HepG2 (cell line): ENCODE measurements at regions not wholly inside any gene's neighbourhood (a gene's known extent, or its start where the extent isn't known, plus 50 kb on each side); places are given as distances from the start of the nearest gene placed in this dataset.

Experiments used
- ATF3 ChIP-seq: sonication (generic); formaldehyde crosslinking; IDR thresholded peaks from 2 replicates; pipeline ENCODE4 v1.4.0; 2020; ENCODE audit warnings: missing genetic modification reagents
- CREB1 ChIP-seq, 2 experiments: fragments of 450-650 bp in 1 of 2; IDR thresholded peaks; 2 replicates each; pipeline ENCODE4 v1.6.1; 2016 to 2017; ENCODE audit warnings: control low read depth in 1 of 2, mild to moderate bottlenecking in 1 of 2, missing compliant biosample characterization in 1 of 2, missing genetic modification characterization in 1 of 2
- CTCF ChIP-seq: sonication (generic); formaldehyde crosslinking; IDR thresholded peaks from 2 replicates; pipeline ENCODE4 v1.5.0; 2020; ENCODE audit warnings: mild to moderate bottlenecking, missing genetic modification reagents, moderate library complexity
- DNMT3B ChIP-seq: conservative IDR thresholded peaks from 2 replicates; pipeline ENCODE4 v1.6.1; 2016; ENCODE audit warnings: missing biosample characterization, control low read depth
- ELF1 ChIP-seq: sonication (generic); formaldehyde crosslinking; IDR thresholded peaks from 2 replicates; pipeline ENCODE4 v1.4.0; 2020; ENCODE audit warnings: missing genetic modification reagents
- FOSL2 ChIP-seq: sonication (generic); formaldehyde crosslinking; IDR thresholded peaks from 2 replicates; pipeline ENCODE4 v1.4.0; 2020; ENCODE audit warnings: missing genetic modification reagents
- GATAD2A ChIP-seq: IDR thresholded peaks from 2 replicates; pipeline ENCODE4 v1.6.1; 2016
- HOXA3 ChIP-seq: sonication (generic); formaldehyde crosslinking; IDR thresholded peaks from 2 replicates; pipeline ENCODE4 v1.5.0; 2020; ENCODE audit warnings: missing genetic modification reagents
- IRF2 ChIP-seq: IDR thresholded peaks from 2 replicates; pipeline ENCODE4 v1.6.1; 2018; ENCODE audit warnings: missing genetic modification reagents, missing compliant biosample characterization
- JUND ChIP-seq: sonication (generic); formaldehyde crosslinking; IDR thresholded peaks from 2 replicates; pipeline ENCODE4 v1.8.0; 2022; ENCODE audit warnings: mild to moderate bottlenecking, missing genetic modification reagents
- KLF16 ChIP-seq, 2 experiments: sonication (generic) in 1 of 2; formaldehyde crosslinking in 1 of 2; IDR thresholded peaks; 2 replicates each; pipeline versions ENCODE4 v1.6.1 to v1.8.0; 2016 to 2023; ENCODE audit warnings: missing genetic modification reagents in 2 of 2, missing compliant biosample characterization in 1 of 2
- KLF6 ChIP-seq: IDR thresholded peaks from 2 replicates; pipeline ENCODE4 v1.8.0; 2016; ENCODE audit warnings: missing biosample characterization, missing genetic modification reagents
- MATR3 ChIP-seq: sonication (generic); formaldehyde crosslinking; IDR thresholded peaks from 2 replicates; pipeline ENCODE4 v1.4.0; 2020; ENCODE audit warnings: missing genetic modification reagents
- MIER2 ChIP-seq: IDR thresholded peaks from 2 replicates; pipeline ENCODE4 v1.6.1; 2016; ENCODE audit warnings: missing biosample characterization, missing genetic modification reagents
- NR2C2 ChIP-seq: sonication (generic); formaldehyde crosslinking; IDR thresholded peaks from 2 replicates; pipeline ENCODE4 v1.4.0; 2020; ENCODE audit warnings: missing genetic modification reagents, mild to moderate bottlenecking, moderate library complexity, borderline replicate concordance
- PATZ1 ChIP-seq: sonication (generic); formaldehyde crosslinking; IDR thresholded peaks from 2 replicates; pipeline ENCODE4 v1.4.0; 2020; ENCODE audit warnings: missing genetic modification reagents
- RARA ChIP-seq: IDR thresholded peaks from 2 replicates; pipeline ENCODE4 v1.6.1; 2016; ENCODE audit warnings: missing genetic modification reagents, missing compliant biosample characterization
- SALL1 ChIP-seq: sonication (generic); formaldehyde crosslinking; IDR thresholded peaks from 2 replicates; pipeline ENCODE4 v1.8.0; 2022; ENCODE audit warnings: mild to moderate bottlenecking, missing genetic modification reagents
- SMAD1 ChIP-seq: sonication (generic); formaldehyde crosslinking; IDR thresholded peaks from 2 replicates; pipeline ENCODE4 v1.4.0; 2020; ENCODE audit warnings: missing genetic modification reagents, low read depth, mild to moderate bottlenecking, borderline replicate concordance
- TBL1XR1 ChIP-seq: fragments of 150-350 bp; IDR thresholded peaks from 2 replicates; pipeline ENCODE4 v1.6.1; 2014; ENCODE audit warnings: borderline replicate concordance, low read length; ENCODE audit not compliant: partially characterized antibody
- THAP11 ChIP-seq: IDR thresholded peaks from 2 replicates; pipeline ENCODE4 v1.6.1; 2016; ENCODE audit warnings: missing biosample characterization, missing genetic modification reagents
- ZFX ChIP-seq: sonication (generic); formaldehyde crosslinking; IDR thresholded peaks from 2 replicates; pipeline ENCODE4 v1.4.0; 2020; ENCODE audit warnings: mild to moderate bottlenecking, low read depth, missing genetic modification reagents, moderate library complexity
- ZNF589 ChIP-seq: sonication (generic); formaldehyde crosslinking; conservative IDR thresholded peaks from 2 replicates; pipeline ENCODE4 v1.8.0; 2022; ENCODE audit warnings: mild to moderate bottlenecking, moderate library complexity, missing genetic modification reagents
- ZNF605 ChIP-seq: sonication (generic); formaldehyde crosslinking; IDR thresholded peaks from 2 replicates; pipeline ENCODE4 v1.8.0; 2022; ENCODE audit warnings: mild to moderate bottlenecking, missing genetic modification reagents
- TF ChIP-seq, protein P1 (sequence below), 2 experiments: fragments of 450-650 bp in 1 of 2; sonication (generic) in 1 of 2; formaldehyde crosslinking; IDR thresholded peaks; 2 replicates each; pipeline versions ENCODE4 v1.5.0 to v1.8.0; 2020 to 2022; ENCODE audit warnings: mild to moderate bottlenecking in 1 of 2, missing genetic modification reagents in 1 of 2

DNA sequence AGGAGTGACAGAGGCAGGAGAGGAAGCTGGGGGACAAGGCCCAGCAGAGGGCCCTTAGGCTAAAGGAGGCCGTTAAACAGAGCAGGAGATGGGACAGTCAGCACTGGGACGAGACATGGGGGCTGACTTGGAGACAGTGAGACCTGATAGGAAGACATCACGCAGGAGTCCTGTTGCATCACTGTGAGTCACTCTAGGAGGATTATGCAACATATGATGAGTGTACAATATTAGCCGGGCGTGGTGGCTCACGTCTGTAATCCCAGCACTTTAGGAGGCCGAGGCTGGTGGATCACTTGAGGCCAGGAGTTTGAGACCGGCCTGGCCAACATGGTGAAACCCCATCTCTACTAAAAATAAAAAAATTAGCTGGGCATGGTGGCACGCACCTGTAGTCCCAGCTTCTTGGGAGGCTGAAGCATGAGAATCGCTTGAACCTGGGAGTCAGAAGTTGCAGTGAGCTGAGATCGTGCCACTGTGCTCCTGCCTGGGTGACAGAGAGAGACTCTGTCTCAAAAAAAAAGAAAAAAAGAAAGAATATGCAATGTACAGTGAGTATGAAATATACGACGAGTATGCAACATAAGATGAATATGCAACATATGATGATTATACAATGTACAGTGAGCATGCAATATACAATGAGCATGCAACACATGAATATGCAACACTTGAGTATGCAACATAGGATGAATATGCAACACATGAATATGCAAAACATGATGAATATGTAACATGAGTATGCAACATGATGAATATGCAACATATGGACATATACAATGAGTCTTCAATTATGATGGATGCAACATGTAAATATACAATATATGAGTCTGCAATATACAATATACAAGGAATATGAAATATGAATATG is 83.3 kb upstream of the ID2 start (continued):
- TF ChIP-seq CTCF (CRISPR knock-in tag) (0 out of 2 replicates have a peak, but pooled peaks have one; percentile 12), ATF3 (CRISPR knock-in tag) (peak; percentile 98), FOSL2 (CRISPR knock-in tag) (peak; percentile 100), ELF1 (CRISPR knock-in tag) (no peak), NR2C2 (peak; percentile 19), TBL1XR1 (peak; percentile 54), MATR3 (CRISPR knock-in tag) (no peak), RARA (CRISPR knock-in tag) (peak; percentile 67), HOXA3 (CRISPR knock-in tag) (0 out of 2 replicates have a peak, but pooled peaks have one; percentile 36), SALL1 (CRISPR knock-in tag) (peak; percentile 40; the same call in 1 of the 2 replicates), DNMT3B (CRISPR knock-in tag) (peak; percentile 79; the same call in 1 of the 2 replicates), JUND (CRISPR knock-in tag) (peak; percentile 91), ZNF589 (CRISPR knock-in tag) (0 out of 2 replicates have a peak, but pooled peaks have one; percentile 45), CREB1 (IDR thresholded peaks at IDR 0.05) (peak; percentile 47; the same call in 1 of the 2 replicates), CREB1 (CRISPR knock-in tag; IDR thresholded peaks at IDR 0.05) (0 out of 2 replicates have a peak, but pooled peaks have one; percentile 30), THAP11 (0 out of 2 replicates have a peak, but pooled peaks have one; percentile 57), ZFX (CRISPR knock-in tag) (peak; percentile 30; the same call in 1 of the 2 replicates), KLF16 (CRISPR knock-in tag; IDR thresholded peaks at IDR 0.05) (0 out of 4 replicates have a peak, but pooled peaks of 1 of the 2 experiments have one; percentile 42), GATAD2A (peak; percentile 77), KLF6 (peak; percentile 59; the same call in 1 of the 2 replicates), ZNF605 (CRISPR knock-in tag) (no peak), PATZ1 (CRISPR knock-in tag) (peak; percentile 51), MIER2 (CRISPR knock-in tag) (no peak), SMAD1 (CRISPR knock-in tag) (no peak), IRF2 (CRISPR knock-in tag) (peak; percentile 30; the same call in 1 of the 2 replicates)
- TF ChIP-seq, protein P1, sequence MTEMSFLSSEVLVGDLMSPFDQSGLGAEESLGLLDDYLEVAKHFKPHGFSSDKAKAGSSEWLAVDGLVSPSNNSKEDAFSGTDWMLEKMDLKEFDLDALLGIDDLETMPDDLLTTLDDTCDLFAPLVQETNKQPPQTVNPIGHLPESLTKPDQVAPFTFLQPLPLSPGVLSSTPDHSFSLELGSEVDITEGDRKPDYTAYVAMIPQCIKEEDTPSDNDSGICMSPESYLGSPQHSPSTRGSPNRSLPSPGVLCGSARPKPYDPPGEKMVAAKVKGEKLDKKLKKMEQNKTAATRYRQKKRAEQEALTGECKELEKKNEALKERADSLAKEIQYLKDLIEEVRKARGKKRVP (CRISPR knock-in tag; IDR thresholded peaks at IDR 0.05) = peak in 1 of 2 experiments; percentile 94; a peak in 2 of 4 replicates
